ENCODE measurements at regions not wholly inside any gene's neighbourhood (a gene's known extent, or its start where the extent isn't known, plus 50 kb on each side); places are given as distances from the start of the nearest gene placed in this dataset.

DNA sequence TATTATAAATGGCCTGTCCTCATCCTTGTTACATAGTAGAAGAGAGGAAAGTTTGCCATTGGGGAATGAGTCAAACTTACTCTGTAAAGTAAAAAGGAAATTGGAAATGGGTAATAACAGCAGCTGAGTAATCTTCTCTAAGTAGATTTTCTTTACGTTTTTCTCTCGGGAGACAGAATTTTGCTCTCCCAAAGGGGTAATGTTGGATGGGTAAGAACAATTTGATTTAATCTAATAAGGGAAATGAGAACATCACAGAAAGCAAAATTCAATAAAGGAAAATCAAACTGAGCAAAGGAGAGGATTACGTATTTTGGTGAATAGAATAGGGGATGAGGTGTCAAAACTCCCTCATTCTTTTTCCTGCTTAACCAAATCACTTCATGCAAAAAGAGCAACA lies 283.1 kb upstream of the FOXG1 start:
- DNase-seq (ENCODE audit: low read depth) = no peak

DNA sequence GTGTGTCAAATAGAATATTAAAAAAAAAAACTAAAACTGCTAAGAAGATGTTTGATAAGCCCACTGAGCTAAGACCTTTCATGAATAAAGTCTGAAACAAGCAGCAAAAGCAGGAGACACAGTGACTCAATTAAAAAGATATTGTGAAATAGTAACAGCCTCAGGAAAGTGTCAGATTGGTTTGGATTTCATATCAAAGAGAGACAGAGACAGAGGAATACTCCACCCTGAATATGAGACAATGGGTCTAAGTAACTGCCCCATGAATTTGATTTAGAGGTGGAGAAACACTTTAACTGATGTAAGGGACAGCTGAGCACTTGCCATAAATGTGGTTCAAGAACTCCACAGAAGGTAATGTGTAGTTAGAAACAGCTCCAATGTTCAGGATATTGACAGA lies 277.9 kb upstream of the FOXG1 start:
- no peak for DNase-seq (ENCODE audit: low read depth)

GRCh38 chr14:28493516-28493915 lies 273.1 kb upstream of the FOXG1 start:
- DNase-seq (ENCODE audit: low read depth) = no peak

DNA sequence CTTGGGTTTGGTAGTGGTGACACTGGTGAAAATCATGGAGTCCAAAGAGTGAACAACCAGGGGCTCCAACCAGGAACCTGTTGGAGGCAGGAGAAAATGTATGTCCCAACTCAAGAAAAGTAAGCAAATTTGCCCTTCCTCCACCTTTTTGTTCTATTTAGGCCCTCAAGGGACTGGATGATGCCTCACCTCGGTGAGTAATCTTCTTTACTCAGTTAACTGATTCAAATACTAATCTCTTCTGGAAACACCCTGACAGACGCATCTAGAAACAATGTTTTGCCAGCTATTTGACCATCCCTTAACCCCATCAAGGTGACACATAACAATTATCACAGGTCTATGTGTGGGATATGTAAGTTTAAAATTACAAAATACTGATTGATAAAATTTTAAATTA lies 272.4 kb upstream of the FOXG1 start:
- no peak for DNase-seq (ENCODE audit: low read depth)

GRCh38 chr14:28496364-28496763 lies 270.2 kb upstream of the FOXG1 start:
- no peak for DNase-seq (ENCODE audit: low read depth)

DNA sequence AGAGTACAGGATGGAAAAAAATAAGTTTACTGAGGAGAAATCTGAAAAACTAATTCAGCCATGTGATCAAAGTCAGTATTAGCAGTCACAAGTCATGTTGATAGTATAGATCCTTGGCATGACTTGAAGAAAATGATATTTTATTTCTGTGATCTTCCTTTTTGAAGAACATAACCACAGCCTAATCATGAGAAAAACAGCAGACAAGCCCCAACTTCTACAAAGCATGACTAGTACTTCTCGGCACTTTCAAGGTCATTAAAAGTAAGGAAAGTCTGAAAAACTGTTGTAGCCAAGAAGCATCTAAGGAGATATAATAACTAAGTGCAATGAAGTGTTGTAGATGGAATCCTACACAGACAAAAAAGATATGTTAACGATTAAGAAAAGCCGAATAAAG lies 264.1 kb upstream of the FOXG1 start:
- DNase-seq (ENCODE audit: low read depth) = no peak

- peak; percentile 59 for DNase-seq (ENCODE audit: low read depth)
Measured at GRCh38 chr14:28515571-28515970, 251.0 kb upstream of the FOXG1 start.

GRCh38 chr14:28536889-28537288 lies 229.7 kb upstream of the FOXG1 start:
- no peak for DNase-seq (ENCODE audit: low read depth)

DNA sequence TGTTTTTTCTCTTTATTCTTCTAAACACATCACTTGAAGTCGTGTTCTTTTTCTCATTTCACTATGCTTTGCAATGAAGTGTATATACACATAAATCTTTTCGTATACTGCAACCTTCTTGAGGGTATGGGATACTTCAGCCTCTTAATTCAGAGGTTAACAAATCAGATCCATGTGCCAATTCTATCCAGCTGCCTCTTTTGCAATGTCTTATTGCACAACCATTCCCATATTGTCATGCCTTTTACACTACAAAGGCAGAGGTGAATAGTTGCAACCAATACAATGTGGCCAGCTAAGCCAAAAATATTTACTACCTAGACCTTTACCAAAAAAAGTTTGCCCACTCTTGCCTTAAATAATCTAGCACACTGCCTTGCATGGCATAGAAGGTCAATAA lies 224.5 kb upstream of the FOXG1 start:
- peak; percentile 59 for DNase-seq (ENCODE audit: low read depth)

GRCh38 chr14:28565345-28565744 lies 201.2 kb upstream of the FOXG1 start:
- DNase-seq (ENCODE audit: low read depth) = no peak

DNA sequence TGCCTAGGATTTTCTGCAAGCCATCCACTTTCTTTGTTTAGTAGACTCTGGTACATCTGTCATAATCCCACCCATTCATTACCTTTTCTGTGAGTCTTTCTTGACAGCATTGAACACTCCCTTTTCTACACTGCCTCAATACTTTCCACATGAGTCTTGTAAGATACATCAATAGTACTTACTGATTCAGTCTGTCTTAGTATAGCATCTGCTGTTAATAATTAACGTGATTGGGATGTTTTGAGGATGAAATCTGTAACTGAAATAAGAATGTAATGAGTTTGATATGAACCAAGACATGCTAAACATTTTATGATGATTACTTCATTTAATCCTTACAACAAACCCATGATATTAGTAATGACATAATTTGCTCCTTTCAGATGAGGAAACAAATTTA lies 196.2 kb upstream of the FOXG1 start:
- DNase-seq (ENCODE audit: low read depth) = no peak

DNA sequence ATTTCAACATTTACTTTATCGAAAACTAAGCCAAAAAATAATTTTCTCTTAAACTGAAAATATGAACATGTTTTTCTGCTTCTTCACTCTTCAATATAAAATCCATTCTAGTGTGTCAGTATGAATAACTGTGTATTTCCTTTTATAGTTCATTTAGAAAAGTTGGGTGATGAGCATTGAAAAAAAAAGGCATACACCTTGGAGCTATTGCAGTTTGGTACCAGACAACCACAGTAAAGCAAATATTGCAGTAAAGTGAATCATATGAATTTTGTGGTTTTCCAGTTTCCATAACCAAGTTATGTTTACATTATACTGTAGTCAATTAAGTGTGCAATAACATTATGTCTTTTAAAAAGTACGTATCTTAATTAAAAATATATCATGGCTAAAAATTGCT lies 195.0 kb upstream of the FOXG1 start:
- DNase-seq (ENCODE audit: low read depth) = no peak

- DNase-seq (ENCODE audit: low read depth) = no peak
Measured at GRCh38 chr14:28576523-28576922, 190.1 kb upstream of the FOXG1 start.

DNA sequence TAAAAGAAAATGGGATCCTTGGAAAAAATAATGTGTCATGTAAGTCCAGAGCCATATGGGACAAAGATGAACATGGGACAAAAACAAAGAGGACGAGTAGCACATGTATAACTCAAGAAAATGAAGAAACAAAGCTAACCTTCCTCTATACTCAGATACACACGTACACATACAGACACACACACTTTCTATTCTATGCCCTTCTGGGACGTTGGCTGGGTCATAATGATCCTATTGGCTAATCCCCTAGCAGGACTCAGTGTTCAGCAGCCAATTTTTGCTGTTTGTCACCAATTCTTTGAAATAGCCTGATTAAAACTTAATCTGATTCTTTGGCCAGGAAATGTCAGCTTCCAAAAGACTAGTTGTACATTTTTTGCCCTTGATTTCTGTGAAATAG lies 189.4 kb upstream of the FOXG1 start:
- DNase-seq (ENCODE audit: low read depth) = no peak

DNA sequence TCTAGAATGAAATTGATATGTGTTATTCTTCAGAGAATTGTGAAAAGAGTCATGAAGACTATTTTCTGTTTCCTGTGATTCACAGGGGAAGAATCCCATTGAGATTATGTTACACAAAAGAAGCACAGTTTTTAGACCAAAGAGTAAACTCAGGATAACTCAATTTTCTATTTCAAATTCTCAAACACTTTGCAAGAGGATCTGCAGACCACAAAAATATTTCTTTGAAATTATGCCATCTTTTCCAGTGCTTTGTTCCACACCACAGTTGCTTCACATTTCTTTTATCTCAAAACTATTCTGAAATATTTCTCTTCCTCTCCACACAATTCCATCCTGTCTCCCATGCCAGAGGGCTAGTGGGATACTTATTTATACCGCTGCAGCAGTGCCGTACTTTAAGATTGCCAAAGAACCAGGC lies 188.9 kb upstream of the FOXG1 start:
- peak; percentile 57 for DNase-seq (ENCODE audit: low read depth)

DNA sequence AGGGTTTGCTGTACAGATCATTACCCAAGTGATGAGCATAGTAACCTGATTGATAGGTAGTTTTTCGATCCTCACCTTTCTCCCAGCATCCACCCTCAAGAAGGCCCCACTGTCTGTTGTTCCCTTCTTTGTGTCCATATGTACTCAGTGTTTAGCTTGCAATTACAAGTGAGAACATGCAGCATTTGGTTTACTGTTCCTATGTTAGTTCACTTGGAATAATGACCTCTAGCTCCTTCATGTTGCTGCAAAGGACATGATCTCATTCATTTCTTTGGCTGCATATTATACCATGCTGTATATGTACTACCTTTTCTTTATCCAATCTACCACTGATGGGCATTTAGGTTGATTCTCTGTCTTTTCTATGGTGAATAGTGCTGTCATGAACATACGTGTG lies 181.6 kb upstream of the FOXG1 start:
- no peak for DNase-seq (ENCODE audit: low read depth)

DNA sequence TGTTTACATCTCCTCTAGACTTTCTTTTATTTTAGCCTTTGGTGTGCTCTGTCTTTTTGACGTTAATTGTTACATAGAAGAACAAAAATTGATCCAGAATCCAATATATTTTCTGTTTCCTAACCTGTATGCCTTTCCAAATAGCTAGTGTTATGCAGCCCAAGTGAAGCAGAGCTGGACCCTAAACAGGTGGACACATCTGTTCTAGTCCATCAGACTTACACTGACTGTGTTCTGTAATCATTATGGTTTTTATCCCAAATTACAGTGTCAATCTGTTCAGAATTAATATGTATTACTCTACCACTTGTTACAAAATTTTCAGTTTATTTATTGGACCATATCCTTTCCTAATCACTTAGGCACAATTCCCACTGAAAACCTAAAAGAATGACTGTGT lies 176.8 kb upstream of the FOXG1 start:
- DNase-seq (ENCODE audit: low read depth) = no peak

- peak; percentile 56 for DNase-seq (ENCODE audit: low read depth)
Measured at GRCh38 chr14:28596391-28596790, 170.2 kb upstream of the FOXG1 start.

GRCh38 chr14:28599191-28599590 lies 167.4 kb upstream of the FOXG1 start:
- no peak for DNase-seq (ENCODE audit: low read depth)

DNA sequence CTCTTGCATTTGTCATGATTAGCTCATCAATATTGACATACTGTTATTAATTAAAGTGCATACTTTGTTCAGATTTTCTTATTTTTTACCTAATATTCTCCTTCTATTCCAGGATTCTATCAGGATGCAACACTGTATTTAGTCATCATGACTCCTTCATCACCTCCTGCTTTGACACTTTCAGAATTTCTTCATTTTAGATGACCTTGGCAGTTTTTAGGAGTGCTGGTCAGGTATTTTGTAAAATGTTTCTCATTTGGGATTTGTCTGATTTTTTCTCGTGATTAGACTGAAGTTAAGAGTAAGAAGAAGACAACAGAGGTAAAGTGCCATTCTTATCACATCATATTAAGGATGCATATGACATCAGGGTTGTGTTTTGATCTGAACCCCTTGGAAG lies 167.0 kb upstream of the FOXG1 start:
- DNase-seq (ENCODE audit: low read depth) = no peak

DNA sequence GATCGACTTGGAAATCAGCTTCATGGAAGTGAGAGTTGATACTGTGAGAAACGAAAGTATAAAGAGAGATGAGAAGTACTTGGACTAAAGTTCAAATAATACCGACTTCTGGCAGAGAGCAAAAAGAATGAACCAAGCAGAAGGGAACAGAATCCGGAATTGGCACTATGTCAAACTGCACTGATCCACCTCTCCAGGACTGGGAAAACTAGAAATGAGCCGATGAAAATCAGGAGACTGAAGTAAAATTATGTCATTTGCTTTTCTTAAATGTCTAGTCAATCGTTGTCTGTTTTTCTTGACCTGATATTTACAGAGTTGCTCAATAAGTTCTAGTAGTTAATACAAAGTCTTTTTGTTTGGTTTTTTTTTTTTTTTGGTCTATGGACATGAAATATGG lies 163.0 kb upstream of the FOXG1 start:
- peak; percentile 1 for DNase-seq (ENCODE audit: low read depth)

GRCh38 chr14:28607661-28608060 lies 158.9 kb upstream of the FOXG1 start:
- DNase-seq (ENCODE audit: low read depth) = no peak

DNA sequence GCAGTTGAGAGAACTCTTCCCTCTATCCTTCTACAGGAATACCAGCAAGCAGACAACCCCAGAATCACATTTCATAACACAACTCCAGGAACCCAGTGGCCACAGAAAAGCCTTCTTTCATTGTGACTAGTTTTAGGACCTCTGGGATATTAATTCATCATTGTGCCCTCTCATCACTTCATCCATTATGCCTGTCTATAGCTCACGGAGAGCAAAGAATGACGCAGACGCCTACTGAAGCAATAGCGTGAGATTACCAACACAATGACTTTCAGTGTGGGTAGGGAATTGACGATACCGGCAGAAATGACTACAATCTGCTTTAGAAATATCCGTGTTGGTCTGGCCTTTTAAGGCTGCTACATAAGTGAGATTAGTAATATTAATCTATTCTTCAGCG lies 158.1 kb upstream of the FOXG1 start:
- no peak for DNase-seq (ENCODE audit: low read depth)

DNA sequence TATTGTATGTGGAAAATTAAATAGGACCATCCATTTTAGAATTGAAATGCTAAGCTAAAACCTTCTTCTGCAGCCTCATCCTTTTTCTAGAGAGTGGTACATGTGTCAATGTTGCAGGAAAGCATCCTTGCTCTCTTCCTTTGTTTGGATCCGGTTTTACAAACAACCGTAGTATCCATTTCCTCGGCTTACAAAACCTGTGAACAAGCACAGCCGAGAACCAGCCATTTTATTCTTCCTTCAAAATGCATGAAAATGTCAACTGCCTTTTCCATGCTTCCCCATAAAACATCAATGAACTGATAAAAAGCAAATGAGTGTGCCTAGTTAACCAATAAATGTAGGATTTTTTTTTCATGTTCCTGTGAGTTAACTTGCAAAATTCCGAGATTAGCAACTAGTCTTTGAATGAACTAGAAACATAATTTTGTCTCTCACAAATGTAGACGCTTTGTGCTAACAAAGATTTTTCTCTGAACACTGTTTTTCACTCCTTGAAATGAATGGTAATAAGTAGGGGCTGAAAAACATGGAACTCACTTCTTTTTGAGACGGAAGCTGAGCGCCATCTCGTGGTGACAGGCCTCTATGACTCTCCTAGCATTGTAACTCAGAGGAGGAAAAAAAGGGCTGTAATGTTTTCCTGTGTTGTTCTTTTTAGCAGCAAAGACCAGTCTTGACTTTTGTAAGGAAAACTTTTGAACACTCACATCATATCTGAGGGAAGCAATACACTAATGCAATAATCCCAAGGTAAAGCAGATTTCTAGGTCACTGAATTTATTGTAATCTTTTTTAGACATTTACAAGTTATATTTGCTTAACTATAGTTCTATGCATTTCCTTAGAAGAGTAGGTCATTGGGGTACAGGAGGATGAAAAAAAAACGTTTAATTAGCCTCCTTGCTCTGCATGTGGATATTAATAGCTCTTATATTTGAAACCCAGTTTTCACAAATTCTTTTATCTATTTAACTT lies 157.4 kb upstream of the FOXG1 start:
- peak; percentile 56 for DNase-seq (ENCODE audit: low read depth)
